ENCODE measurements at regions not wholly inside any gene's neighbourhood (a gene's known extent, or its start where the extent isn't known, plus 50 kb on each side); places are given as distances from the start of the nearest gene placed in this dataset.

GRCh38 chr13:61664801-61665705, 249.4 kb upstream of the PCDH20 start:
- TF ChIP-seq EZH2 (IDR thresholded peaks at IDR 0.05) (no peak), POLR2AphosphoS5 (IDR thresholded peaks at IDR 0.05; ENCODE audit: borderline replicate concordance, low read depth, low read length) (no peak), FOXP2 (optimal IDR thresholded peaks at IDR 0.05; ENCODE audit: control extremely low read depth, extremely low read length, insufficient read depth) (no peak)
